HG03280 (cell line): ENCODE measurements at regions not wholly inside any gene's neighbourhood (a gene's known extent, or its start where the extent isn't known, plus 50 kb on each side); places are given as distances from the start of the nearest gene placed in this dataset.

Experiments used
- ATAC-seq: cut with Tn5 transposase; IDR thresholded peaks from one replicate; pipeline ENCODE4 v1.9.1; 2021; ENCODE audit warnings: mild to moderate bottlenecking, moderate library complexity; ENCODE audit not compliant: unreplicated experiment

DNA sequence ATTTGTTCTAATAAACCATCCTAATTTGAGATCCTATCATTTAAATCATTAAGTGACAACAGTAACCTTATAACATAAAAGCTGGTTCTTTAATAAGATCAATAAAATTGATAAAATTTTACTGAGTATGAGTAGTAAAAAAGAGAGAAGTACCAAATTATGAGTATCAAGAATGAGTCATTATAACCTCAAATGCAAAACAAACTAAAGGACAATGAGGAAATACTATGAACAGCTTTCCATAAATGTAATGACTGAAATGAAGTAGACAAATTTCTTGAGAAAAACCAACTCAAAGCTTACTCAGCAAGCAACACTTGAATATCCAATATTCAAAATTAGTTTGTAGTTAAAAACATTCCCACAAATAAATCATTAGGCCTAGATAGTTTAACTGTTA, 433.0 kb downstream of the ZEB2 start:
- no peak for ATAC-seq

GRCh38 chr2:144085016-144085415, 434.9 kb downstream of the ZEB2 start:
- ATAC-seq, result no peak

GRCh38 chr2:144084114-144084661, 435.7 kb downstream of the ZEB2 start:
- ATAC-seq, result no peak

DNA sequence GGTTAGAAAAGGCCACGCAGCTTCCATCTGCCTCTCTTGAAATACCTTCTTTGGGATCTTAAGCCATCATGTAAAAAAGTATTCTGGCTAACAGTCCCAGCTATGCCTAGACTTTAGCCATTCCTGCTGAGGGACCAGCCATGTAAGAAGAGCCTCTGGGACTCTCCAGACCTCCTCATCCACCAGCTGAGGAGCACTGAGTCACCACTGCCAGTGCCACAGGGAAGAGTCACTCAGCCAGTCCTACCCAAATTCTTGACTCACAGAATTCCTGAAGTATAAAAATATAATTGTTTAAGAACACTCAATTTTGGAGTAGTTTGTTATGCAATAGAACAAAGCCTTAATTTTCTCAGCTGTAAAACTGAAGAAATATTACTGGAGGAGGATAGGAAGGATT, 436.7 kb downstream of the ZEB2 start:
- ATAC-seq, result no peak

DNA sequence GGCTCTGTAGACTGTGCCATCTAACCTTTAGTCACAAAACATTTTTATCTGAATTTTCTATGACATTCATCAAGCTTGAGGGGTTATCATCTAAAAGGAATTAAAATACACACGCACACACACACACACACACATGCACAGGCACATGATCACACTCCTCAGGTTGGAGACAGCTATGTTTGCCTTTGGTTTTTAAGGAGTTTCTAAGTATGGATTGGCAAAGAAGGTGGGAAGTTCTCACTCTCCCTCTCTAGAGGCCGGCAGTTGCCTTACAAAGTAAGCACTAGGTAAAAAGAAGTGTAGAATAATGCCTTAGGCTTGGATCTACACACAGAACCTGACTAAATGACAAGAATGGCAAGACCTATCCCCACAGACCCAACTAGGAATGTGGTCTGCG, 437.1 kb downstream of the ZEB2 start:
- no peak for ATAC-seq

DNA sequence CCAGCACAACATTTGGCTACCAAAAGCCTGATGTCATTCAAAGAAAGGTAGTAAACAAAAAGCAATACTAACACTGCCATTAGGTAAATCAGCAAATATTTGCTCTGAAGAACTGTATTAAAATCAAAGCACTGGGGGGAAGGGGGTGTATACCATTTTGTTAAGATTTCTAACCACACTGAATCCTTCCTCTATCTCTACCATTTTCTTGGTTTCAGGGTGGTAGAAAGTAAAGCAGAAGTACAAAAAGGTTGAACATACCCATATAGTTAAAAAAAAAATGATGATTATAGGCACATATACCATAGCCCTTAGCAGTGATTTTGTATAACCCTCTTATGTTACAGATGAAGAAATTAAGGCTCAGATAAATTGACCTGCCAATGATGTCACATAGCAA, 437.6 kb downstream of the ZEB2 start:
- no peak for ATAC-seq

DNA sequence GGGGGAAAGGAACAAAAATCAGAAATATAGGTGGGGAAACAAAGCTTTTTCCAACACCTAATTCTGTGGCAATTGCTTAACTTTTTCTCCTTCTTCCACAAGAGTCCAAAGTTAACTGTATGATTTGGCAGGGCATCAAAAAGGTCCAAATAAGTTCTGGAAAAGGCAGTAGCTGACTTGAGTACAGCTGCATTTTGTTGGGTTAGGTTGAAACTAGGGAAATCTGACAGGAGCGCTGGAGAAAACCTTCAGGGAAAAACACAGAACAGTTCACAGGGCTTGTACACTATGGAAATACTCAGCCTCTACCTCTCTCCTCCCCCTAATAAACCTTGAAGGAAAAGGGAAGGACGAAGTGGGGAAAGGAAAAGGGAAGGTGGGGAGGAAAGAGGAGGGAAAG, 438.6 kb downstream of the ZEB2 start:
- ATAC-seq, result no peak

DNA sequence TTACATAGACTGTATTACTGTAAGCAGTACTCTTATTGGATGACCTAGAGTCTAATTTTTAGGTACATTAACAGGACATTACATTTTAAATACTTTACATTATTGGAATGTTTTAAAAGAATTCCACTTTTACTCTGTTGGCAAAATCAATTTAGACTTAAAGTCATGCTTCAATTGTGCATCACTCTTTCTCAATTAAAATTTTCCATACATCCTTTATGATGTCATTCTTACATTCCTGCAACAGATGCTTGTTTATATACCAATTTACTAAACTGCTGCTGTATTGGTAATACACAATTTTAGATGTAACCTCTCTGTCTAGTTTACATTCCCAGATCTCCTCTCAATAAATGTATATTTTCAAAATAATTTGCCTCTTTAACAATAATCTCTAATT, 440.1 kb downstream of the ZEB2 start:
- no peak for ATAC-seq

DNA sequence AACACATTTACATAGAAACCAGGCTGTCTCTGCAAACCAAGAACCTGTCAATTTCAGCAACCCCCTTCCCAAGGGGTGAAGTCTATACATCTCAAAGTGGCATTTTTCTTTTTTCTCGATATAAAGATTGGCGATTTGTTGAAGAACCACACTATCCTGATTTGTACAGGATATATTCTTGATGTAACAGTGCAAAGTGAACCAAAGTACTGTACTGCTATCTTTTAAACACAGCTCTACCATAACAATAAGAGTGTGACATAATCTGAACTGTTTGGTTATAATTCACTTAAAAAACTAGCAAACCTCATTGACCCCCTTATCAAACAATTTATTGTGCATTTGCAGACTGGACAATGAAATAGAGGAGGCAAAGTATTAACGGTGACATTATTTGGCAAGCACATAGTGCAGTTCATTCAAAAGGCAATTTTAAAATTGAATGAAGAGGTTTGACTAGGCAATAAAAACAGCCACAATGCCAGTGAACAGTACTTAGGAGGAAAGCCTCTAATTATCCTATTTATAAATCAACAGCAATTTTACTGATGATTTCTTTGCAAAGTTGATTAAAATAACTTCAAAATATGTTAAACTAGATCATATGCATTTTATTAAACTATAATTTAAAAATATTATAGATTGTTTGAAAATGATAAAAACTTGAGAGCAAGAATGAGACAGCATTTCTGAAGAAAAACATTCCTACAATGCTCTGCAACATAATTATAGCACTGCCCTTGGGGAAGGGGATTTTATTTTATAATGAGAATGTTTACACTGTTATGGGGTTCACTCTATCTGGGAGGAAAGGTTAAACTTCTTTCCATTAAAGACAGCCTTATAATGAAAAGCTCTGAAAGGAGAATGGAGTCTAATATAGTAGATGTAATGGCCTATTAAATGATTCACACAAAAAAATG, 440.9 kb downstream of the ZEB2 start:
- no peak for ATAC-seq

DNA sequence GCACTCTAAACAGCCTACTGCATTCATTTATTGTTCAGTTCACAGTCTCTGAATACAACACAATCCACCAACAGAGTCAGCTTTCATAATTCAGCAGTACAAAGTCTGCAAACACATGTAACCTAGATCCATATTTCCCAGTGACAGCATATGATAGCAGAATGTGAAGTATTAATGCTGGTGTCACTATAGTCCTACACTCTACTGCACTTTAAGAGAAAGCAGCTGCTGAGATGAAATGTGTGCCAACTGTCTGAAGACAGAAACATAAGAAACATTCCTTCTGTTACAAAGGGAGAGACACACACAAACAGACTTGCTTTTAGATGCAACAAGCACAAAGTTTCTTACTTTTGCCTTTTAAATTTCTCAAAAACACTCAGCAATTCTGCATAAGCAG, 441.8 kb downstream of the ZEB2 start:
- no peak for ATAC-seq

DNA sequence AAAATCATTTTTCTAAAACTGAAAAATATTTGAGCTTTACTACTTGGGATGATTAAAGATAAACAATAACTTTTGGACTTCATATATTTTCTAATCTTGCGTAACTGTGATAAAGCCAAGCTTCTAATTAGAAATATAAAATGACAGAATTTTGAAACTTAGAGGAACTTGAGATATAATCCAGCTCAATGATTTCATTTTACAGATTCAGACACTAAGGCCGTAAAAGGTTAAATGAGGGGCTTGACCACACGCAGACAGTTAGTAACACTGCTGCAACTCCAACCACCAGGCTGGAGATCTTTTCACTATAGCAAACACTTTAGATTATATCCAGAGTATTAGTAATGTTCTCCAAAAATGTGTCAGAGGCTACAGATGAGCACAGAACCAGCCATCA, 445.5 kb downstream of the ZEB2 start:
- ATAC-seq, result no peak

- ATAC-seq, result no peak
These were observed 448.5 kb downstream of the ZEB2 start for GRCh38 chr2:144071461-144071860.

DNA sequence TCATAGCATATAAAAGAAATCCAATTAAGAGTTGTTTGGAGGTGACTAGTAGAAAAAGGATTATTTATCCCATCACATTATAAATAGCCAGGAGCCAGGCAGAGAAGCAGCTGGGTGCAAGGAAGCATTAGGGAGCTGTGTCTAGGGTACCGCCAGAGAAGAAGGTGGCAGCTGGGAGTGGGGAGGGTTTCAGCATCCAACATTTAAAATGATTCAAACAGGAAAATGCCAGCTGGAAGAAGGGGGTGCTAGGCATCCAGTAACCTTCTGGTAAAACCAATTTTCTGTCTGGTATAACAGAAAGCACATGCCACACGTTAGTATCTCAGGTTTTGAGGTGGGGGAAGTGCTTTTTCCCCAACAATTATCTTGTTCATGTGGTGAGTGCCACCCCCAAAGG, 452.4 kb downstream of the ZEB2 start:
- ATAC-seq, result no peak

GRCh38 chr2:144063602-144064001, 456.3 kb downstream of the ZEB2 start:
- ATAC-seq, result no peak

DNA sequence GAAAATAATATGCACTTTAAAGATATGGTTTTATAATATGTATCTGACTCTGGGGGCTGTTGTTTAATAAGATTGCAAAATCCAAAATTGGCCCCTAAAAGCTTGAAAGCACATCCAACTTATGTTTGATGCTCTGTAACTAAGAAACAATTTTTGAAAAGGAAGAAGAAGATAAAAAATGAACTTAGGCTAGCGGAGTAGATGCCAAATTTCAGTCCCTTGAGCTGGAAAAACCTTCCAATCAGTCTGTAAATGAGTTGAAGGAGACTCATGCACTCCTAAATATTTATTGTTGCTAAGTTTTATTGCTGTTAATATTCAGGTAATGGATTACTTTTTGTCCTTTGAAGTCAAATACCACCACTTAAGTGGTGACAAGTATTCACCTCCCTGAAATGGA, 465.0 kb downstream of the ZEB2 start:
- ATAC-seq, result no peak

DNA sequence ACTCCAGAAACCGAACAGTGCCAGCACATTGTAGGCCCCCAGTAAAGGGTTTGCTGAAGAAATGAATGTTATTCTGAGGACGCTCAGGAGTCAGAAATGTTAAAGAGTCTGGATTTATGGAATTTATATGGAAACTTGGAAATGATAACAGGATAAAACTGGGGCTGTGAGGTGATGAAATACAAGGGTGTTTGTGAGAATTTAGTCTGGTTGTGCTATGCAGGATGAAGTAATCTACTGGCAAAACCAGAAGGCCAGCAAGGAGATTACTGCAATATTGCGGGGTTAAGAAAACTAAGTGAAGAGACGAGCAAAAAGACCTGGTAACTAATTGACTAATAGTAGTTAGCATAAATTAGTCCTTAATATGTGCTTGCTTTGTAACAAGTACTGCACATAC, 467.8 kb downstream of the ZEB2 start:
- ATAC-seq, result no peak

GRCh38 chr2:144049137-144049536, 470.8 kb downstream of the ZEB2 start:
- no peak for ATAC-seq

DNA sequence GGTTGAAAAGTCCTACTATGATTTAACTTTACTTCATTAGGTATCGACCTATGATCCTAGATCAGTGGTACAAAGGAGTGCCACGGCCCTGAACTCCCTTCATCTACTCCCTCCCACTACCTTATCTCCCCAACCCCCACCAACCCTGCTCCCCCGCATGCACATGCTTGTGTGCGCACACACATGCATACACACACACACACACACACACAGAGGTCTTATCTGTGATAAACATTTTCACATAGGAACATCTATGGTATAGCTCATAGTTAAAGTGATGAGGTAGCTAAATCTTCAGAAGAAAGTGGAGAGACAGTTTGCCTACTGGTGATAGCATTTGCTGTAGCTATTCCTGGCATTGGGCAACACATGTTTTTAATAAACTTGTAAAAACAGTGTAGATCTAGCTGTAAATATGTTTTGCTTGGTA, 471.3 kb downstream of the ZEB2 start:
- no peak for ATAC-seq

- ATAC-seq, result no peak
These were observed 477.2 kb downstream of the ZEB2 start for GRCh38 chr2:144042751-144043150.

DNA sequence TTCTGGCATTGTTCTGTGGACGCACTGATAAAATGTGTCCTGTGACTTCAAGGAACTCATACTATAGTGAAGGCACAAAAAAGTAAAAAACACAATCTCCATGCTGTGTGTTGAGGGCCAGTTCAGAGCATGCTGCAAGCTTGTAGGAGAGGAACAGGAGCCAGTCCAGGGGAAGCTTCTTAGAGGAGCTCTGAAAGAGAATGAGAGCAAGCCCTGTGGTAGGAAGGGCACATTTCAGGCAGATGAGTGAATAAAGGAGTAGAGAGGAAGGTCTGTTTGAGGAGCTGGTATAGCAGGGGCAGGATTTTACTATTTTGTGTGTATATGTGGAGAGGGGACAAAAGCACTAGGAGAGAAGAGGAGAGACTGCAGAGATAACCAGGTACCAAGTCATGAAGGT, 478.3 kb downstream of the ZEB2 start:
- ATAC-seq, result no peak

DNA sequence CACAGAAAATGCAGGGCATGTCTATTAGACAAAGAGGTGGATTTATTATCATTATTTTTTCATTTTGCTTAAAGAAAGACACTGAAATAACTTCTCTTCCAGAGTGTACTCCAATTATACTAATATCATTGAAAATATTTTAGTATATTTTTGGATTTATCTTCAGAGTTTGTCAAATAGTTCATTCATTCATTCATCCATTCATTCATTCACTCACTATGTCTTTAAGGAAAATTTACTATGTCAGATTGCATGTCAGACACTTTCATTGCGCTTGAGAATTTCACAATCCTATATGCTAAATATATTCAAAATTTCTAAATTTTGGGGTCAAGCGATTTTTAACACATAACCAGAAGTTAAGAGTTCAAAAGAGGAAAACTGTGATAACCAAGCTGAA, 479.1 kb downstream of the ZEB2 start:
- ATAC-seq, result no peak

DNA sequence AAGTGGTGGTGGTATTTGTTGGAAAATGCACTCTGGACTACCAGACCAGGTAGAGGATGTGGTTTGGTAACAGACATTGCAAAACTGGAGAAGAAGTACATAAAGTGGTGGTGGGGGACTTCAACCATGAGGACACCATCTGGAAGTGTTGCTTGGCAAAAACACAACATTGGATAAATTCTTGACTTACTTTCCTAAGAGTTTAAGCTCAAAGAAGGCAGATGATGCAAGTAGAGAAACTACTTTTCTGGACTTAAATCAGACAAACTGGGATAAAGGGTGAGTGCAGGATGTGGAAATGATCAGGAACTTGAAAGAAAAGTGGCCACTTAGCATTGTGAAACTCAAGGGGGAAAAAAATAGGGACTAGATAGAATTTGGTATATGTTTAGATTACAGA, 487.4 kb downstream of the ZEB2 start:
- no peak for ATAC-seq

DNA sequence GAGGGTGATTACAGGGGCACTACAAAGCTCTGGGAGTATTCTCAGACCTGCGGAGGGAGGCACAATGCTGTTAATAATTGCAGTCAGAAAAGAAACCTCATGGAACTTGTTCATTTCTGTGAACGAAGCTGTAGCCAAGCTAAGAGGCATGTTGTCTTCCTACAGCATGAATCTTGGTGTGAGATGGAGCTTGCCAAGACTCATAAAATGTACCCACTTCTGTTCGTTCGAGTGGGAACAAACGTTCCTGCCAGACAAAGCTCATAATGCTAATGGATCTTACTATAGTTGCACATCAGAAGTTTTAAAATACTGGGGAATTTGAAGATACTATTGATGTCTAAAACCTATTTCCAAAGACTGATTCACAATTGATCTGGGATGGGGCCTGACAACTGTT, 489.1 kb downstream of the ZEB2 start:
- ATAC-seq, result no peak
